Activated CD4-positive, alpha-beta T cell treated with anti-CD3 and anti-CD28 coated beads for 1 hour (primary cell): ENCODE measurements at regions not wholly inside any gene's neighbourhood (a gene's known extent, or its start where the extent isn't known, plus 50 kb on each side); places are given as distances from the start of the nearest gene placed in this dataset.
"Not testable (repeated sequence)": the region's sequence is repeated elsewhere in the genome, so short reads cannot be mapped to it uniquely, and the experiment has no call there.

Experiments
- DNase-seq: peaks from one replicate; pipeline ENCODE4 v3.0.0-alpha.2; 2020

DNA sequence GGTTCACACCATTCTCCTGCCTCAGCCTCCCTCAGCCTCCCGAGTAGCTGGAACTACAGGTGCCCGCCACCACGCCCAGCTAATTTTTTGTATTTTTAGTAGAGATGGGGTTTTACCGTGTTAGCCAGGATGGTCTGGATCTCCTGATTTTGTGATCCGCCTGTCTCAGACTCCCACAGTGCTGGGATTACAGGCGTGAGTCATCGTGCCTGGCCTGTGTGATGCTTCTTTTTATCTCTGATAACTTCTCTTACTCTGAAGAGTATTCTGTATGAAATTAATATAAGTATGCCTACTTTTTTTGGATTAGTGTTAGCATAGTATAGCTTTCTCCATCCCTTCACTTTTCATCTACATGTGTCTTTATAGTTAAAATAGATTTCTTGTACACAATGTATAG, 180.8 kb upstream of the GALNT15 start:
- DNase-seq = not testable (repeated sequence)

- not testable (repeated sequence) for DNase-seq
These were observed 178.0 kb upstream of the GALNT15 start for GRCh38 chr3:15996496-15996895.

DNA sequence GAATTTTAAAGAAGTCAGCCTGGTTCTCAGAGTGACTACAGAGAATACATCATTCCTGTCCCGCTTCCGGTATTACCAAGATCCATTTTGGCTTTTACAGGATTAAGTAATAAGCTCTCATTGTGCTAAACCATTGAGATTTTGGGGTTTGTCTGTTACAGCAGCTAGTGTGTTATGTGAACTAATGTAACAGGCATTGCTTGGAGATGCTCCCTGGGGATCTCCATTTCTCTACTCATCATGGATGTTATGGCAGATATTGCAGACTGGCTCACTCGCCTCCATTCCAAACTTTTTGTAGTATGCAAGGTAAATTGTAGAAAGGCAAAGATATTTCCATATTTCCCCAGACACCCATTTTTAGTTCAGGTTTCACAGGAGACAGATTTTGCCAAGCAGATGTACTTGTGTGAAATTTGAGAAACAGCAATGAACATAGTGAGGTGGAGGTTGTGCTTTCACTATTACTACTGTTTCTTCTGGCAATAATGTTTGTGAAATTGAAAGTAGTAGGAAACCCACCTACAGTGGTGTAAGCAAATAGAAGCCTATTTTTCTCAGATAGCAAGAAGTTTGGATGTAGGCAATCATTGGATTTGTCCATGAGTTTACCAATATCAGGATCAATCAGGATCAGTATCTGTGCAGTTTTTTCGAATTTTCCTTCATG, 177.1 kb upstream of the GALNT15 start:
- no peak for DNase-seq

DNA sequence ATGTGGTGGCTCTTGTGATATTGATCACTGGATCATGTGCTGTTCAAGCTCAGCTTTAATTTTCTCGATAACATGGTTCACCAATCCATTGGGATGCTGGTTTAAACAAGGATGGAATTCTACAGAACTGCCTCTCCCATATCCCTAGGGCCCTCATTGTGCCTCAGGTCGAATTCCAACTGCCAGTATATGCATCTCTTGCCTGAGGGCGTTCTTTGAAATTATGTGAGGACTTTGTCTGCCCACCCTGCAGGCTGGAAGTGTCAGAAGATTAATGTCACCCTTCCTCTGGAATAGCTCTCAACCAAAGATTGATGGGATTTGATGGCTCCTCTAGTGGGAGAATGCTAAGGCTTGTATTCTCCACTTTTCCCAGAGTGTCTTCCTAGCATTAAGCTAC, 175.6 kb upstream of the GALNT15 start:
- DNase-seq = no peak

DNA sequence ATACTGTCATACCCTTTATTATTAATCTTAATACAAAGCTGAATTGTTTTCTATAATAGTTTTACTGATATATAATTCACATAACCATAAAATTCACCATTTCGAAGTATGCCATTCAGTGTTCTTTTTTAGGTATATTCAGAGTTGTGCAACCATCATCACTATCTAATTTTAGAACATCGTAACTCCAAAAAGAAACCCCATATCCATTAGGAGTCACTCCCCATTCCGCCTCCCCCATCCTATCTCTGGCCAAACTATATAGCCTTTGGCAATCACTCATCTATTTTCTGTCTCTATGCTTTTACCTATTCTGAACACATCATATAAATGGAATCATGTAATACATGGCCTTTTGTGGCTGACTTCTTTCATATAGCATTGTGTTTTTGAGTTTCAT, 169.7 kb upstream of the GALNT15 start:
- DNase-seq = no peak

- DNase-seq = no peak
These were observed 163.1 kb upstream of the GALNT15 start for GRCh38 chr3:16011376-16011775.

DNA sequence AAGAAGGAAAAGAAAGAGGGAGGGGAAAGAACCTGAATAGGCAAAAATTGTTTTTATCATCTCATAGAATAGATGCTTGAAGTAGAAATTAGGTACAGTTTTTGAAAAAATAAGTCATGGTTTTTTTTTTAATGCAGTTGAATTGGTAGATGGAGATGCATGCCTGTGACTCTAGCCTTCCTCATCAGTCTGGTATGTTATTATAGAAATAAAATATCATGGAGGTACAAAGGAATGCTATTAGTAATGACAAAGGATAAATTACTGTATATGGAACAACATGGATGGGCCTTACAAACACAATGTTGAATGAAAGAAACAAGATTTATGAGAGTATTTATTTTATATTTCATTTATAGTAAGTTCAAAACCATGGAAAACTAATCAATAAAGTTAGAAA, 162.4 kb upstream of the GALNT15 start:
- DNase-seq = no peak

- DNase-seq = no peak
These were observed 160.9 kb upstream of the GALNT15 start for GRCh38 chr3:16013568-16013967.

GRCh38 chr3:16021801-16022200, 152.7 kb upstream of the GALNT15 start:
- DNase-seq = not testable (repeated sequence)

GRCh38 chr3:16023881-16024280, 150.6 kb upstream of the GALNT15 start:
- not testable (repeated sequence) for DNase-seq

DNA sequence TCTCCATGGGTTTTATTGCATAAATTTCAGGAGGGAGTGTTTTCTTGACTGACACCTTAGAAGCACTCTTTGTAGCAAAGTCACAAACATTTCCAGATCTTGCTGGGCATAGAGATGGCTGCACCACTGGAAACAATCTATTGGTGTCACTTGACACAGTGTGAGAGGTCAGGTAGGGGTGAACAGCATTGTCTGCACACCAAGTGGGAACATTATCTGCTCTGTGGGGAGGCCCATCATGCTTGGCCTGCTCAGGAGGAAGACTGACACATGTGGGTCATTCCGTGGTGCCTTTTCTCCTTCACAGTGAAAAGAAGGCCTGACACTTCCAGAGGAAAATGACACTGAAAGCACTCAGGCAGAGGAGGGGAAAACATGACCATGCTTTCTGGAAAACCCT, 149.9 kb upstream of the GALNT15 start:
- DNase-seq = no peak

GRCh38 chr3:16026753-16027152, 147.7 kb upstream of the GALNT15 start:
- no peak for DNase-seq

DNA sequence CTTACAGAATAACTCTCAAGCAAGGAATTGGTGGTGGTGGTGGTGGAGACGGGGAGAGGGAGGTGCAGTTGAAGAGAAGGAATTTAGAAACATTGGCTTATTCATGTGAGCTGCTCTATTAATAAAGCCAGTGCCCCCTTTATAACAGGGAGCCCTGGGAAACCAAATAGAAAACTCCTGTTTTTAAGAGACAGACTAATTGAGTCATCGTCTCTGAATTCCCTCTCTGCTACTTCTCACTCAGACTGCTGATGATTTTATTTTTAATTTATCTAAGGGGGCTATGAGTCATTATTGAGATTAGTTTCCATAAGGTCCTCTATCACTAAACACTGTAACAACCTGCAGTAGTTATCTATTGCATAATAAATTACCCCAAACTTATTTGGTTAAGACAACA, 145.9 kb upstream of the GALNT15 start:
- no peak for DNase-seq

GRCh38 chr3:16030342-16030741, 144.1 kb upstream of the GALNT15 start:
- DNase-seq = no peak

GRCh38 chr3:16031434-16031833, 143.0 kb upstream of the GALNT15 start:
- DNase-seq = no peak

GRCh38 chr3:16033889-16034687, 140.4 kb upstream of the GALNT15 start:
- DNase-seq = no peak

- DNase-seq = no peak
These were observed 133.5 kb upstream of the GALNT15 start for GRCh38 chr3:16040991-16041390.

DNA sequence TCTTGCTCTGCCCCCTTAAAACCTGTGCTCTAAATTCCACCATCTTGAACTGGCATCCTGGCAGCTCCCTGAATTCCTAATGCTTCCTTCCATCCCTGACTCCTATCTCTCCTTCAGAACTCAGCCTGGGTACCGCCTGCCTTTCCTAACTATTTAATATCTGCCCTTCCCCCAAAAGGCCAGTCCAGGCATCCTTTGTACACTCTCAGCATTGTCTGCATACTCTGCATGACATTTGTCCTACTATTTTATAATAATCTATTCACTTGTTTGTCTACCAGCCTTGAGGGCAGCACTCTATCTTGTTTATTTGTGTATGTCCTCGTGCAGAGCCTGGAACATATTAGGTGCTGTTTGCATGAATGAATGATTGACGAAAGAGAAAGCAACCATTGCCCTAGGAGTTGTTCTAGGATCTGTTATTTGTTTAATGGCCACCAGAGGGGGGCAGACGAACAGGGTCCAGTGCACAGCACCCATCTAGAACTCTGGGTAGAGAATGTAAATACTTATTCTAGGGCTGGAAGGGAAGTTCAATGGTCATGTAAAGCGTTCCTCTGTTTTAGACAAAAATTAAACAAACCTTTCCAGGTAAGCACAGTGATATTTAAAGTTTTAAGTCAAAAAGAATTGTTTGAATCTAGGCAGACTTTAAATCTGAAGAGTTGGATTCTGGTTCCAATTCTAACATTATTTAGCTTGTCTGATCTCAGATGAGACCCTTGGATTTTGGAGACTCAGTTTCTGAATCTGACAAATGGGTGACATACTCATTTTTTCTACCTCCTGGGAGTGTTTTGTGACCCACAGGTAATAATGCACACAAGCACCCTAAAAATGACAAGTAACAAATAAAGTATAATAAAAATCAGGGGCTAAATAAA, 125.8 kb upstream of the GALNT15 start:
- DNase-seq = no peak

- no peak for DNase-seq
These were observed 123.6 kb upstream of the GALNT15 start for GRCh38 chr3:16050641-16051467.

GRCh38 chr3:16051691-16052090, 122.8 kb upstream of the GALNT15 start:
- no peak for DNase-seq

DNA sequence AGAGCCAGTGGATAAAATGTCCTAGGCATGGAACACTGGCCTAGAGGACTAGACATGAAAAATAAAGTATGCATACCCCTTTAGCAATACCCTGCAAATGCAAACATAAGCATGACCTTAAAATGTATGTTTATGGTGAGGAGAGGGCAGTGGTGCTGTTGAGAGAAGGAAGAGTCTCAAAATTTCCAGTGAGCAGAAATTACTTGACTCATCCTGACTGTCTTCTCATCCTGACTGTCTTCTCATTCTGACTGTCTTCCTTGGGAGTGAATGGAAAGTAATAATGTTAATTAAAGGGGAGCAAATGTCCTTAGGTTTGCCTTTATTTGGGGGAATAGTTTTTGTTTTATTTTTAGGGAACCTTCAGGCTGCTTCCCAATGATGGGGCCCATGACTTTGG, 121.5 kb upstream of the GALNT15 start:
- no peak for DNase-seq

- no peak for DNase-seq
These were observed 120.7 kb upstream of the GALNT15 start for GRCh38 chr3:16053794-16054193.
